Esophagus muscularis mucosa (tissue), 4 donors: ENCODE measurements at regions not wholly inside any gene's neighbourhood (a gene's known extent, or its start where the extent isn't known, plus 50 kb on each side); places are given as distances from the start of the nearest gene placed in this dataset.

Experiments used
- CTCF ChIP-seq, 3 experiments: fragments of 200-600 bp in 2 of 3; fragments of 450-650 bp in 1 of 3; sonication (generic) in 2 of 3; IDR thresholded peaks; one replicate each; pipeline ENCODE4 v1.5.1; 2017 to 2019; ENCODE audit warnings: antibody characterized with exemption in 3 of 3, mild to moderate bottlenecking in 2 of 3, moderate library complexity in 1 of 3
- EP300 ChIP-seq: sonication (generic); formaldehyde crosslinking; IDR thresholded peaks from one replicate; pipeline ENCODE4 v1.6.1; 2017; ENCODE audit warnings: antibody characterized with exemption
- POLR2A ChIP-seq: fragments of 450-650 bp; IDR thresholded peaks from one replicate; pipeline ENCODE4 v1.6.1; 2017; ENCODE audit warnings: antibody characterized with exemption, moderate library complexity, mild to moderate bottlenecking, low read depth
- POLR2AphosphoS5 ChIP-seq, 2 donors: sonication (generic); formaldehyde crosslinking; IDR thresholded peaks; one replicate each; pipeline ENCODE4 v1.6.1; 2017; ENCODE audit warnings: antibody characterized with exemption in 2 of 2

GRCh38 chr17:74151551-74152315, 51.7 kb upstream of the RPL38 start:
- no peak for TF ChIP-seq CTCF (IDR thresholded peaks at IDR 0.05)
- TF ChIP-seq POLR2A: no peak
- no peak for TF ChIP-seq POLR2AphosphoS5 (IDR thresholded peaks at IDR 0.05)
- TF ChIP-seq EP300: no peak
